Kidney (tissue), 13 donors: ENCODE measurements at regions not wholly inside any gene's neighbourhood (a gene's known extent, or its start where the extent isn't known, plus 50 kb on each side); places are given as distances from the start of the nearest gene placed in this dataset.

Experiments used
- DNase-seq, 5 donors: peaks; one replicate each; pipeline ENCODE4 v3.0.0-alpha.2; 2013 to 2020
- FAIRE-seq: peaks from 2 replicates; lab custom pipeline; 2012; peaks lifted over from hg19 to GRCh38; lab: Jason Lieb, UNC
- H3K27ac ChIP-seq, 2 donors: one replicate each; pipeline ENCODE4 v1.7.0; 2013; ENCODE audit warnings: low read depth in 2 of 2, low read length in 2 of 2, inconsistent platforms in 1 of 2
- H3K27me3 ChIP-seq: one replicate; pipeline ENCODE4 v1.7.1; 2013; ENCODE audit warnings: low read length, inconsistent platforms; ENCODE audit not compliant: control insufficient read depth, insufficient read depth
- H3K36me3 ChIP-seq, 3 donors: one replicate each; pipeline versions ENCODE4 v1.7.0 to v1.7.1; 2013; ENCODE audit warnings: low read length in 3 of 3, control low read depth in 1 of 3, inconsistent platforms in 1 of 3; ENCODE audit not compliant: insufficient read depth in 3 of 3, control insufficient read depth in 2 of 3
- H3K4me1 ChIP-seq, 3 donors: one replicate each; pipeline versions ENCODE4 v1.7.0 to v1.7.1; 2013; ENCODE audit warnings: low read length in 3 of 3, inconsistent platforms in 1 of 3, low read depth in 1 of 3; ENCODE audit not compliant: control insufficient read depth in 2 of 3, insufficient read depth in 2 of 3
- H3K4me3 ChIP-seq, 3 donors: one replicate each; pipeline versions ENCODE4 v1.7.0 to v1.8.1; 2013; ENCODE audit warnings: low read length in 3 of 3, control low read depth in 1 of 3, inconsistent platforms in 1 of 3
- H3K9ac ChIP-seq, 3 donors: one replicate each; pipeline versions ENCODE4 v1.7.0 to v1.7.1; 2013; ENCODE audit warnings: low read length in 3 of 3, control low read depth in 1 of 3, inconsistent platforms in 1 of 3
- H3K9me3 ChIP-seq, 3 donors: one replicate each; pipeline versions ENCODE4 v1.7.0 to v1.7.1; 2013; ENCODE audit warnings: low read length in 3 of 3, control low read depth in 1 of 3, inconsistent platforms in 1 of 3; ENCODE audit not compliant: control insufficient read depth in 2 of 3, insufficient read depth in 1 of 3
- intact Hi-C: fragments of 100-400 bp; cut with DNase I; formaldehyde crosslinking; loops from one replicate; pipeline ENCODE4 v1.11.1; 2022
- TF ChIP-seq, protein P1 (sequence below): IDR thresholded peaks from 3 replicates; pipeline ENCODE4 v1.5.1; 2012; ENCODE audit warnings: mild to moderate bottlenecking, moderate library complexity, borderline replicate concordance; ENCODE audit not compliant: insufficient read depth; ENCODE audit errors: extremely low read depth
- donor health status: control.
- donor health status: control.
- donor health status: control.
- donor health status: control.
- donor health status: control.
- donor health status: DM: yes; HTN: yes; CAD: no.
- donor health status: Normal renal cell carcinoma (clear cell type).

- no peaks in the 10 kb centered on the region for H3K4me1 ChIP-seq
- intact Hi-C loops: no loop called here
- H3K9ac ChIP-seq: no peak overlapping the region
- H3K36me3 ChIP-seq: no peaks in the 10 kb centered on the region
- no peaks in the 10 kb centered on the region for H3K9me3 ChIP-seq
- DNase-seq: peak in 4 of 5 donors; percentile 37 to 65 (median 48)
- H3K27me3 ChIP-seq: no peaks in the 10 kb centered on the region
- no peak overlapping the region for H3K27ac ChIP-seq
- TF ChIP-seq, protein P1, sequence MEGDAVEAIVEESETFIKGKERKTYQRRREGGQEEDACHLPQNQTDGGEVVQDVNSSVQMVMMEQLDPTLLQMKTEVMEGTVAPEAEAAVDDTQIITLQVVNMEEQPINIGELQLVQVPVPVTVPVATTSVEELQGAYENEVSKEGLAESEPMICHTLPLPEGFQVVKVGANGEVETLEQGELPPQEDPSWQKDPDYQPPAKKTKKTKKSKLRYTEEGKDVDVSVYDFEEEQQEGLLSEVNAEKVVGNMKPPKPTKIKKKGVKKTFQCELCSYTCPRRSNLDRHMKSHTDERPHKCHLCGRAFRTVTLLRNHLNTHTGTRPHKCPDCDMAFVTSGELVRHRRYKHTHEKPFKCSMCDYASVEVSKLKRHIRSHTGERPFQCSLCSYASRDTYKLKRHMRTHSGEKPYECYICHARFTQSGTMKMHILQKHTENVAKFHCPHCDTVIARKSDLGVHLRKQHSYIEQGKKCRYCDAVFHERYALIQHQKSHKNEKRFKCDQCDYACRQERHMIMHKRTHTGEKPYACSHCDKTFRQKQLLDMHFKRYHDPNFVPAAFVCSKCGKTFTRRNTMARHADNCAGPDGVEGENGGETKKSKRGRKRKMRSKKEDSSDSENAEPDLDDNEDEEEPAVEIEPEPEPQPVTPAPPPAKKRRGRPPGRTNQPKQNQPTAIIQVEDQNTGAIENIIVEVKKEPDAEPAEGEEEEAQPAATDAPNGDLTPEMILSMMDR: no peak
- FAIRE-seq: no peak
- H3K4me3 ChIP-seq: no peak overlapping the region
Measured at GRCh38 chr13:104288496-104288895, 1222.3 kb upstream of the SLC10A2 start.

GRCh38 chr13:104286566-104287290, 1220.5 kb upstream of the SLC10A2 start:
- H3K36me3 ChIP-seq: no peaks in the 10 kb centered on the region
- FAIRE-seq (no peak), DNase-seq (peak in 4 of 5 donors; percentile 45 to 71 (median 62))
- no peak overlapping the region for H3K27ac ChIP-seq
- no peak overlapping the region for H3K4me3 ChIP-seq
- H3K9ac ChIP-seq: no peak overlapping the region
- no peaks in the 10 kb centered on the region for H3K27me3 ChIP-seq
- TF ChIP-seq, protein P1: no peak
- intact Hi-C loops: no loop called here
- H3K4me1 ChIP-seq: no peaks in the 10 kb centered on the region
- H3K9me3 ChIP-seq: no peaks in the 10 kb centered on the region

DNA sequence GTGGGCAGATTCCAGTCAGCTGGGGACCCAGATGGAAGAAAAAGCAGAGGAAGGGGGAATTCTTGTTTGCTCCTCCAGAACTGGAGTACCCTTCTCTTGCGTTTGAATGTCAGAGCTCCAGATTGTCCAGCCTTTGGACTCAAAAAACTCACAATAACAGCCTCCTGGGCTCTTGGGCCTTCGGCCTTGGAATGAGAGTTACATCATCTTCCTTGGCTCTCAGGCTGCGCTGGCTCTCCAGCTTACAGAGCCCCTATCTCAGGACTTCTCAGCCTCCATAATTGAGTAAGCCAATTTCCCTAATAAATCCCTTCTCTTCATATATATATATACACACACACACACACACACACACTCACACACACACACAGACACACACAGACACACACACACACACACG, 1215.7 kb upstream of the SLC10A2 start:
- intact Hi-C loops: no loop called here
- H3K27ac ChIP-seq: no peak overlapping the region
- no peaks in the 10 kb centered on the region for H3K4me1 ChIP-seq
- H3K9ac ChIP-seq: no peak overlapping the region
- no peaks in the 10 kb centered on the region for H3K9me3 ChIP-seq
- H3K36me3 ChIP-seq: no peaks in the 10 kb centered on the region
- DNase-seq: no peak
- TF ChIP-seq, protein P1: no peak
- FAIRE-seq: no peak
- no peak overlapping the region for H3K4me3 ChIP-seq
- H3K27me3 ChIP-seq: no peaks in the 10 kb centered on the region
